Stimulated activated naive CD4-positive, alpha-beta T cell treated with Interleukin-2 at 50 U/mL for 16 hours (primary cell): ENCODE measurements at regions not wholly inside any gene's neighbourhood (a gene's known extent, or its start where the extent isn't known, plus 50 kb on each side); places are given as distances from the start of the nearest gene placed in this dataset.

Source experiments
- DNase-seq: peaks from one replicate; lab custom pipeline; 2025; lab: John Stamatoyannopoulos, UW

DNA sequence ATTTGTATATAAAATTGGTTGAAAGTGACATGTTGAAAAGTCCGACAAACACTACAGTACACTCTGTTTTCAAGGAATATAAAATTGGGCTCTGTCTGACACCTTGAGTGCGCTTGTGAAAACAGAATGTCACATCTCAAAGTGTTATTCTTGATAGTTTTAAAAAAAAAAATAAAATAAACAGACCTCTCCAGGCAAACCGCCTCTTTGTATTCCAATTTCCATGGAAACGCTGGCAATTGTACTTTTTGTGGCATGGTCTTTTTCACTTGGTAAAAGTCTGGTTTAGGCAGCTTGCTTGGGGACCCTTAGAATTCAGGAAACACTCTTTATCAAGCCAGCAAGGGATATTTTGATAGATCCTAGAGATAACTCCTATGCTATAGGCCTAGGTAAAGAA, 302.5 kb downstream of the RAB28 start:
- DNase-seq = no peak

- DNase-seq = no peak
These were observed 303.4 kb downstream of the RAB28 start for GRCh38 chr4:13180701-13181100.

DNA sequence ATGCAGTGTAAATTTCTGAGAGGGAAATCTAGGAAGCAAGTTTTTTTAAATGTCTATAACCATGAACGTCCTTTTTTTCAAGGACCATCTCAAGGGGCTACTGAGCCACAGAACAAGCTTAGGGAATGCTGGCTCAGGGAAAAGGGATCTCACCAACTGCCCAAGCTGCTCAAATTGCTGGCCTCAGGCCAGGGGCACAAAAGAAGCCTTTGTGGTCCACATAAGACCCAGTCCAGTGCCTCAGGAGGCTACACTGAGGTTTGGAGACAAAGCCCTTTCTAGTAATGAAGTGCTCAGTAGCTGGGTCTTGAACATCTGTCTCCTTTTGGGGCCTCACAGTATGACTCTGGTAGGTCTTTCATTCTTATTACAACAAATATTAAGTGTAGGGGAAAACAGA, 305.5 kb downstream of the RAB28 start:
- no peak for DNase-seq

- DNase-seq = no peak
These were observed 307.4 kb downstream of the RAB28 start for GRCh38 chr4:13176741-13177142.

DNA sequence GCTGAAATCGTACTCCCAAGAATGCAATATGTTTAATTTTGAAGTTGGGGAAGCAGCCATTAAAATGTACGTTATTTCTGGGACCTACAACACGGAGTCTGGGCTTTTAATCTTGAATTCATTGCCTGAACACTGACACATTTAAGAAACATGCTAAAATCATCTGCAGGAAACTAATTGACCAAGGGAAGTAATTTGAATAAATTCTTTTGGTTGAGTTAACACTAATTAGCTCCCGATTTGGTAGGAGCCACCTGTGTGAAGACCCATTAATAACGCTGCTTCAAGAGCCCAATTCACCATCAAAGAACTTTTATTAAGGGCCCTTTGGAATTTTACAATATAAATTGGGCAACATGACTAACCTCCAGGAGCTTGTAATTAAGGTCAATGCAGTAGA, 309.2 kb downstream of the RAB28 start:
- DNase-seq = no peak

DNA sequence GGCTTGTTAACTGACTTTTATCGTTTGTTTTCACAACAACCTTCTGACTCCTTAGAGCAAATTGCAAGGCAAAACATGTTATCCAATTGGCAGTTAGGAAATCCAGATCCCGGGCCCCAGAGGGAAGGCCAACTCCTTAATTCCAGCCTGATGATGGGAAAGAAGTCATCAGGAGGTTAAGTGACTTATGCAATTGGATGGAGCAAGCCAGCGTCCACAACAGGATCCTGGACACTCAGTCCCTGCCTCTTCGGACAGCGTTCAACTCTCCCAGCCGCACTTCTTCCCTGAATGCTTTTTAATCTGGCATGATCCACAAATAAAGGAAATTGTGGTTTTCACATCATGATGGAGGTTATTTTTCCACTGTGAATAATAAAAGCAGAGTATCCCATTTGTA, 310.1 kb downstream of the RAB28 start:
- no peak for DNase-seq

DNA sequence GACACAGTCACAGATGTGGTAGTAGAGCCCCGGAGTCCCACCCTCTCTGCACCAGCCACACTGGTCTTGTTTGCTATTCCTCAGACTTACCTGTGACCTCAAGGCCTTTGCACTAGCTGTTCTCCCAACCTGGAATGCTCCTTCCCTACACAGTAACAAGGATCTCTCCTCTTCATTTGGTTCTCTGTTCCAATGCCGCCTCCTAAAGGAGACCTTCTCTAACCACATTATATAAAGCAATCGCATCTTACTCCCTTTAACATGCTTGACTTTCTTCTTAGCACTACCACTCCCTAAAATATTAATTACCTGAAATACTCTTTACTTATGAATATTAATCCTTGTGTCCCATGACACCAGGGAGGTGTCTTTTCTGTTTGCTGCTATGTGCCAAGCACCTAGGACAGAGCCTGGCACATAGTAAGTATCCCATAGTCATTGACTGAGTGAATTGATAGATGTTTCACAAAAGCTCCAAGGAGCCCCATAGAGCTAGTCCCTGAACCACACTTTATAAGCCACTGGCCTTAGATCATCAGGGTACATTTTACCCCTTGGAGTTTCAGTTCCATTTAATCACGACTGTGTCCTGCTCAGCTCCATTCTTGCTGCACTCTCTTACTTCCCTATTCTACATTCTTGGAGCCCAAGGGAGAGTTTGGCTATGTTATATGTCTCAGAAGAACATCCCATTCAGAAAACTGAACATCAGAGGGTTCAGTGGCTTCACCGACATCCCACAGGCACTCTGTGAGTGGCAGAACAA, 312.7 kb downstream of the RAB28 start:
- DNase-seq = no peak

- DNase-seq = no peak
These were observed 314.2 kb downstream of the RAB28 start for GRCh38 chr4:13169731-13170525.

DNA sequence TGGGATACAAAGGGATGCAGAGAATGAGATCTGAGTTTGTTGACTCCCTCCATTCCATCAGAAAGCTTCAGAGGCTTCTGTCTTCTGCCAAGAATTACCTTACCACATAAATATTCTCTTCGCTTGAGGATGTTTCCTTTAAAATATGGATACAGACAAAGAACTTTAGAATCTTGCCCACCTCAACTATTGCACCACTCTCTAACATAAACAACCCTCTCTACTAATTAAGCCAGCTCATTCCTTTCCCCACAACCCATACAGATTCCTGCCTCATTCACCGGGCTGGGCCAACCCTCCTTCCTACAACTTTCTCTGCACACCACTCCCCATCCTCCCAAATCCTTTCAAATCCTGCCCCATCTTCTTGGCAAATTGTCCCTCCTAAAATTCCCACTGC, 315.8 kb downstream of the RAB28 start:
- DNase-seq = no peak

DNA sequence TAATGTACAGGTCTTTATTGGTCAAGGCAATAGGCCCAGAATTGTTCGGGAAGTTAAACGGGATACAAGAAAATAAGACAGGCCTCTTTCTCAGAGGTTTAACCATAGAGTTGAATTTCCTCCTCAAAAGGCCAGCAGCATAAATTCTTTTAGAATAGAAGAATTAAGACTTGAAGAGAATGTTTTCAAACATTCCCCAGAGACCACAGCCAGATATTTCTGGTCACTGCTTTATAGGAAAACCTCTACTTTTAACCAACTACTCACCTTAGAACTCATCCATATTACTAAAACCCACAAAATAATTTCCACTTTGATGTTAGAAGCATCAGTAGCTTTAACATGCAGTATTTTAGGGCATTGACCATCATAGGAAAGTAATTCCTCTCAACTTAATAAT, 317.9 kb downstream of the RAB28 start:
- DNase-seq = no peak

DNA sequence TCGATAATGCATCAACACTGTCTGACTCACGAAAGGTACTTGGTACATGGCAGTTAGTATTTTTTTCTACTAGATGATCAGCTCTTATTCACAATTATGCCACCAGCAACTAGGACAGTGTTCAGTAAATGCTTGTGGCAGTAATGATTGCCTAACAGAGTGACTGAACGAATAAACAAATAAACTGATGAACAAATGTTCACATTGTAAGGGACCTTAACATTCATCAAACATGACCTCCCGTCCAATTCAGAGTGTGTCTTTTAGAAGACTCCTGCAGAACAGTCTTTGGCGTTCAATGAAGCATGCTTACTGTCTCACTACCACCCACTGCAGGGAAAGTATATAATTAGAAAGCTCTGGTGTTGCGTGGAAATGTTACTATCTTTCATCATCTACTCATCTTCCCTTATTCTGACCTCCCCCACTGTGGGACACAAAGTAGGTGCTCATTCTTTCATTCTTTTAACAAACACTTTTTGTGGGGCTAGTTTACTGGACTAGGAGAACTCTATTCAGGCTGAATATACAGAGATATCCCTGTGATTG, 319.3 kb downstream of the RAB28 start:
- no peak for DNase-seq

DNA sequence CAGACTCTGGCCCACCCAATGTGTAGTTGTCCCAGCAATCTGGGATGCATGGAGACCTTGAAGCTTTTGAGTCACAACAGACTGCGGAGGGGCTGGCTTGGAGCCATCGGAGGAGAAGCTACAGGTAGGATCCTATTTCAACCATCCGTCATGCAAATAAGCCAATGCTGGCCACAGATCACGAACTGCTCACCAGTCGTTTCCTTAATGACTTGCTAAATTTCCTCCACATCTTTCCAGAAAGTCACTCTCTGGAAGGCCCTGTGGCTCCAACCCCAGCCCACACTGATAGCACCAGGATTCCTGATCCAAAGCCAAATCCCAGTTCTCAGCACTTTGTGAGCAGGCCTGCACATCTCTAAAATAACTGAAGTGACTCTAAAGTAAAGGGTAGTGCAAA, 321.3 kb downstream of the RAB28 start:
- DNase-seq = no peak

DNA sequence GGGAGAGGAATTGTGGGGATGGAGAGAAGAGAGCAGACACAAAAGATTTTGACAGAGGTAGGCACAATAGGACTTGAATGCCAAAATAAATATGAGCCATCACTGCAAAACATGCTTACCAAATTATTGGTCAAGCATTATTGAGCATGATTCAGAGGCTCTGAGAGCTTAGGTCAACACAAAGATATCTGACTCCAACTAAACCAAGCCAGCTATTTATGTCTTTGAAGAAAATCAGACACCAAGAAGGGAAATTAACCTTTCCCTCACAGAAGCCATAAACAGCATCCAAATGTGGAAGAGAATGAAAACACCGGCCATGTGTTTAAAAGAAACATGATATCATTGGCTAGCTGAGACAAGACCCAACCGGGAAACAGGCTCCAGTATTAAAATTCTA, 323.2 kb downstream of the RAB28 start:
- no peak for DNase-seq

GRCh38 chr4:13159041-13159620, 325.0 kb downstream of the RAB28 start:
- DNase-seq = no peak

DNA sequence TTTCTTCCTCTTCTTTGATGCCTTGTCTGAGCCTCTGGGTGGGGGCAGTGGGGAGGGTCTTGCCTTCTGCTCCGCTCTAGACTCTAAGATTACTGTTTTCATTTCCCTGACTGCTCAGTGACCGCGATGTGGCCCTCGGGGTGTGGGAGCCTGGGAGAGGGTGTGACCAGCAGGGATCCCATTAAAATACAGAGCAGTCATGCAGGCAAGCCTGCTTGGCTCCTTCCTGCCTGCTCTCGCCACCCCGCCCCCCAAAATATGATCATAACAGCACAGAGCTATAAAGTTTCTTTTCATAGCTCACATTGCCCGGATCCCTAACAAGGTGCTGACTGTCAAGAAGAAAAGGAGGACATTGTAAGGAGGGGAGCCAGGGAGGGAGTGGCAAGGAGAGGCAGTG, 332.9 kb downstream of the RAB28 start:
- no peak for DNase-seq

- no peak for DNase-seq
These were observed 340.7 kb downstream of the RAB28 start for GRCh38 chr4:13143222-13144070.

- no peak for DNase-seq
These were observed 341.4 kb downstream of the RAB28 start for GRCh38 chr4:13142726-13143125.

- DNase-seq = no peak
These were observed 341.9 kb downstream of the RAB28 start for GRCh38 chr4:13142191-13142590.

GRCh38 chr4:13137390-13137789, 346.8 kb downstream of the RAB28 start:
- no peak for DNase-seq

GRCh38 chr4:13133700-13134099, 350.4 kb downstream of the RAB28 start:
- no peak for DNase-seq

- no peak for DNase-seq
These were observed 353.3 kb downstream of the RAB28 start for GRCh38 chr4:13130848-13131247.

DNA sequence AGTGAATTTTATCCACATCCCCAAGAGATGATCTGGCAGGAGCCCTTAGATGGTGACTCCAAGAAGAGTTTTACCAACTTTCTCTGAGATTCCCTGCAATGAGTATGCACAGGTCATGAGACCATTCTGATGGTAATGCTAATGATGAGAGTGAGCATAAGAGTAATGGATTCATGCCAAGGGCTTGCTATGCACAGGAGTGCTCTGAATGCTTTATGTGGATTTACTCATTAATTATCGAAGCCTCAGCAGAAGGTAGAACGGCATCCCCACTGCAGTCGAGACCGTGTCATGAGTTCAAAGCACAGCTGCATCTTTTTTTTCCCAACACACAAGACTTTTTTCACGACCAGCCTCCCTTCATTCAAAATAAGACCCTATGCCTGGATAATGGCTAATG, 355.0 kb downstream of the RAB28 start:
- no peak for DNase-seq
